ENCODE measurements at regions not wholly inside any gene's neighbourhood (a gene's known extent, or its start where the extent isn't known, plus 50 kb on each side); places are given as distances from the start of the nearest gene placed in this dataset.

DNA sequence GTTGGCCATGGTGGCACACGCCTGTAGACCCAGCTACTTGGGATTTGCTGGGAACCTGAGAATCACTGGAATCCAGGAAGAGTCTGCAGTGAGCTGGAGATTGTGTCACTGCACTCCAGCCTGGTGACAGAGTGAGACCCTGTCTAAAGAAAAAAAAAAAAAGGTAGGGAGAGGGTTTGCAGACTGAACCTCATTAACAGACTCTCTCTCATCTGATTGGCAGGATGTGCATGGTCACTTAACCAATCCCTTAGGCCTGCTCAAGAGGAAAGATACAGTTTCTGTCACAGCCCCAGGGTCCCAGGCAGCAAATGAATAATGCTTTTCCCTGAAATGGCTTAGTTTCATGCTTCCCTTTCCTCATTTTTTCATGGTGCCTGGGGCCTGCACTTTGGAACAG is 160.5 kb upstream of the KCNJ16 start:
- Histone ChIP-seq H3K36me3 (no peaks in the 10 kb centered on the region), H3K9me3 (peaks cover 0 to under 1% (median 0%) of the 10 kb centered on the region in 8 donors), H3K27ac (no peak overlapping the region), H3K27me3 (replicated peaks in 1 of 7) (no peaks in the 10 kb centered on the region), H3K4me3 (no peak overlapping the region), H3K4me1 (no peaks in the 10 kb centered on the region)
- intact Hi-C loops (cut with DNase I; ENCODE audit: low total_unique reads), result no loop called here
- WGBS, 5 donors, result 77 to 100% (median 89%) methylated on average over 1 of the region's 1 CpG
- TF ChIP-seq POLR2A (IDR thresholded peaks at IDR 0.05) (no peak), POLR2AphosphoS5 (IDR thresholded peaks at IDR 0.05) (no peak)
- TF ChIP-seq, protein P1, sequence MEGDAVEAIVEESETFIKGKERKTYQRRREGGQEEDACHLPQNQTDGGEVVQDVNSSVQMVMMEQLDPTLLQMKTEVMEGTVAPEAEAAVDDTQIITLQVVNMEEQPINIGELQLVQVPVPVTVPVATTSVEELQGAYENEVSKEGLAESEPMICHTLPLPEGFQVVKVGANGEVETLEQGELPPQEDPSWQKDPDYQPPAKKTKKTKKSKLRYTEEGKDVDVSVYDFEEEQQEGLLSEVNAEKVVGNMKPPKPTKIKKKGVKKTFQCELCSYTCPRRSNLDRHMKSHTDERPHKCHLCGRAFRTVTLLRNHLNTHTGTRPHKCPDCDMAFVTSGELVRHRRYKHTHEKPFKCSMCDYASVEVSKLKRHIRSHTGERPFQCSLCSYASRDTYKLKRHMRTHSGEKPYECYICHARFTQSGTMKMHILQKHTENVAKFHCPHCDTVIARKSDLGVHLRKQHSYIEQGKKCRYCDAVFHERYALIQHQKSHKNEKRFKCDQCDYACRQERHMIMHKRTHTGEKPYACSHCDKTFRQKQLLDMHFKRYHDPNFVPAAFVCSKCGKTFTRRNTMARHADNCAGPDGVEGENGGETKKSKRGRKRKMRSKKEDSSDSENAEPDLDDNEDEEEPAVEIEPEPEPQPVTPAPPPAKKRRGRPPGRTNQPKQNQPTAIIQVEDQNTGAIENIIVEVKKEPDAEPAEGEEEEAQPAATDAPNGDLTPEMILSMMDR (IDR thresholded peaks at IDR 0.05 in 8 of 11, conservative IDR thresholded peaks at IDR 0.05 in 3 of 11), result no peak
- DNase-seq, result no peak

DNA sequence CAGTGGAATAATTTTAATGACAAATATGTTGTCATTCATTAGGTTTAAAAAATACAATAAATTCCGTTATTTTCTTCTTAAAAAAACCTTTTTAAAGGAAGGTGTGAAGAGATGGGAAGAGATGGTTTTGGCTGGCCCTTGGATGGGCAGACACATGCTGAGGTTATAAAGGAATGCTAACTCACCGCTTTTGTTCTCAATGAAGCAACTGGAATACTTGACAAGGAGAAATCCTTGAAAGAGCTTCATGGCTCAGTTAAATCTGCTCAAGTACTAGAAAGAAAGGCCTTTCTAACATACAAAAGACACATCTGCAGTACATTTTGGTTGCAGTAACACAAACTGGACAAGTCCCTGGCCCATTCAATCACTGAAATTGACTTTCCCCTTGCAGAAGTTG is 158.3 kb upstream of the KCNJ16 start:
- WGBS, 5 donors, result 82 to 92% (median 89%) methylated on average over 2 of the region's 2 CpGs

DNA sequence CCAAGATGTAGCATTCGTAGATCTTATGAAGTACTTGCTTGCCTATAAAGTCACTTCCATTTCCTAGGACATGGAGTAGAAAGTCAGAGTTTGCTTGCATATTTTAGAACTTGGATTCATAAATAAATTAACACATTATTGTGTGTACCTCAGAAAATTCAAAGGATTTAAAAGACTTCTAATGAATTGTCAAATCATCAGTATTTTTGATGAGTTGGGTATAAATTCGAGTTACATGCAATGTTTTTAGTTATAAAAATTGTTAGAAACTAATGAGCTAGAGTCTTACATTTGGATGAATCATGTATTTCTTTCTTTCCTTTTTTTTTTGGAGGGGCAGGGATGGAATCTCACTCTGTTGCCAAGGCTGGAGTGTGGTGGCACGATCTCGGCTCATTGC is 156.9 kb upstream of the KCNJ16 start:
- peaks cover 0 to 6% (median 2%) of the 10 kb centered on the region in 8 donors for H3K9me3 ChIP-seq
- no peaks in the 10 kb centered on the region for H3K4me1 ChIP-seq
- H3K36me3 ChIP-seq, result no peaks in the 10 kb centered on the region
- no peak overlapping the region for H3K27ac ChIP-seq
- H3K27me3 ChIP-seq (replicated peaks in 1 of 7), result no peaks in the 10 kb centered on the region
- no peak for DNase-seq
- TF ChIP-seq POLR2A (IDR thresholded peaks at IDR 0.05), result no peak
- intact Hi-C loops (cut with DNase I; ENCODE audit: low total_unique reads), result no loop called here
- 82 to 93% (median 88%) methylated on average over 4 of the region's 4 CpGs for WGBS, 5 donors
- H3K4me3 ChIP-seq, result no peak overlapping the region

More for the DNA sequence above, 158.3 kb upstream of the KCNJ16 start:
- Histone ChIP-seq H3K27ac (no peak overlapping the region), H3K4me3 (no peak overlapping the region), H3K27me3 (replicated peaks in 1 of 7) (no peaks in the 10 kb centered on the region), H3K36me3 (no peaks in the 10 kb centered on the region), H3K4me1 (no peaks in the 10 kb centered on the region), H3K9me3 (peaks cover 0 to 6% (median 2%) of the 10 kb centered on the region in 8 donors)
- intact Hi-C loops (cut with DNase I; ENCODE audit: low total_unique reads), result no loop called here
- TF ChIP-seq POLR2A (IDR thresholded peaks at IDR 0.05) (no peak), POLR2AphosphoS5 (IDR thresholded peaks at IDR 0.05) (no peak)
- TF ChIP-seq, protein P1 (IDR thresholded peaks at IDR 0.05 in 8 of 11, conservative IDR thresholded peaks at IDR 0.05 in 3 of 11), result no peak
- no peak for DNase-seq

DNA sequence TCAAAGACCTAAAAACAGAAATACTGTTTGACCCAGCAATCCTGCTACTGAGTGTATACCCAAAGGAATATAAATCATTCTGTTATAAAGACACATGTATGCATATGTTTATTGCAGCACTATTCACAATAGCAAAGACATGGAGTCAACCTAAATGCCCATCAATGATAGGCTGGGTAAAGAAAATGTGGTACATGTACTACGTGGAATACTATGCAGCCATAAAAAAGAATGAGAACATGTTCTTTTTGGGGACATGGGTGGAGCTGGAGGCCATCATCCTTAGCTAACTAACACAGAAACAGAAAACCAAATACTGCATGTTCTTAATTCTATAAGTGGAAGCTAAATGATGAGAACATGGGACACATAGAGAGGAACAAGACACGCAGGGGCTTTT is 155.2 kb upstream of the KCNJ16 start:
- TF ChIP-seq POLR2AphosphoS5 (IDR thresholded peaks at IDR 0.05) (no peak), POLR2A (IDR thresholded peaks at IDR 0.05) (no peak)
- TF ChIP-seq, protein P1 (IDR thresholded peaks at IDR 0.05 in 8 of 11, conservative IDR thresholded peaks at IDR 0.05 in 3 of 11), result no peak

DNA sequence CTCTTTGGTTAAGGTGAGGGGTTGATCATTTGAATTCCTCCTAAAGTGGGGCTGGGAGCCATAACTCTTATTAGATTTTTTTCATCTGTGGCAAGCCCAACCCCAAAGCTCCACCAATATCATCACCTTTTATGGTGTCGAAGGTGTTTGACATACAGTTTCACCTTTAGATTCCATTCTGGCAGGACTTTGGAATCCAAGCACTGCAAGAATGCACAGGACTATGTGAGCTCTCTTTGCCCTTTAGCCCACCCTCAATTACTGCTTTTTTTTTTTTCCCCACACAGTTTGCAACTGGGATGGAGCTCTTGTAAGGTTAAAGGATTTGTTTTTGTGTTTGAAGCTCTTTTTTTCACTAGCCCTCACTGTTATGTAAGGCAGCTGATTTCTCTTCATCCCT is 154.0 kb upstream of the KCNJ16 start:
- TF ChIP-seq POLR2A (IDR thresholded peaks at IDR 0.05), result no peak
- TF ChIP-seq POLR2AphosphoS5 (IDR thresholded peaks at IDR 0.05), result no peak
- TF ChIP-seq, protein P1 (IDR thresholded peaks at IDR 0.05 in 8 of 11, conservative IDR thresholded peaks at IDR 0.05 in 3 of 11), result no peak
- Histone ChIP-seq H3K36me3 (no peaks in the 10 kb centered on the region), H3K9me3 (peaks cover 0 to 6% (median 2%) of the 10 kb centered on the region in 8 donors), H3K4me1 (no peaks in the 10 kb centered on the region), H3K27ac (no peak overlapping the region), H3K4me3 (no peak overlapping the region), H3K27me3 (replicated peaks in 1 of 7) (no peaks in the 10 kb centered on the region)
- DNase-seq, result no peak
- intact Hi-C loops (cut with DNase I; ENCODE audit: low total_unique reads), result no loop called here
- WGBS, 5 donors, result 82 to 96% (median 93%) methylated on average over 1 of the region's 1 CpG

More for the DNA sequence above, 155.2 kb upstream of the KCNJ16 start:
- Histone ChIP-seq H3K9me3 (peaks cover 0 to 6% (median 2%) of the 10 kb centered on the region in 8 donors), H3K36me3 (no peaks in the 10 kb centered on the region), H3K27me3 (replicated peaks in 1 of 7) (no peaks in the 10 kb centered on the region), H3K4me3 (no peak overlapping the region), H3K4me1 (no peaks in the 10 kb centered on the region), H3K27ac (no peak overlapping the region)
- WGBS, 5 donors, result 88 to 93% (median 90%) methylated on average over 2 of the region's 2 CpGs
- no peak for DNase-seq
- intact Hi-C loops (cut with DNase I; ENCODE audit: low total_unique reads), result no loop called here
